Activated CD4-positive, alpha-beta memory T cell treated with anti-CD3 and anti-CD28 coated beads, Interleukin-2, amount 10 ng/mL, durations not matched to agents 7 days and 5 days (primary cell): ENCODE measurements at regions not wholly inside any gene's neighbourhood (a gene's known extent, or its start where the extent isn't known, plus 50 kb on each side); places are given as distances from the start of the nearest gene placed in this dataset.
"Not testable (repeated sequence)": the region's sequence is repeated elsewhere in the genome, so short reads cannot be mapped to it uniquely, and the experiment has no call there.

ENCODE experiments used
- CTCF ChIA-PET: fragments of 350-600 bp; sonication (Branson Sonifier 250); formaldehyde crosslinking; loops from one replicate; lab custom pipeline; 2021; ENCODE audit warnings: antibody characterized with exemption, inconsistent platforms; lab: Charles Lee
- POLR2A ChIA-PET: fragments of 350-600 bp; sonication (Branson Sonifier 250); formaldehyde crosslinking; loops from one replicate; lab custom pipeline; 2021; ENCODE audit warnings: antibody characterized with exemption; lab: Charles Lee
- DNase-seq: peaks from one replicate; pipeline ENCODE4 v3.0.0-alpha.2; 2020
- H3K27ac Mint-ChIP-seq: one replicate; pipeline ENCODE4 v1.8.0; 2021; ENCODE audit warnings: mild to moderate bottlenecking, mixed read lengths
- H3K27me3 Mint-ChIP-seq: one replicate; pipeline ENCODE4 v1.8.0; 2021; ENCODE audit warnings: mixed read lengths
- H3K36me3 Mint-ChIP-seq: one replicate; pipeline ENCODE4 v1.8.0; 2021; ENCODE audit warnings: low read depth, mixed read lengths
- H3K4me1 Mint-ChIP-seq: one replicate; pipeline ENCODE4 v1.8.0; 2021; ENCODE audit warnings: mixed read lengths
- H3K4me3 Mint-ChIP-seq: one replicate; pipeline ENCODE4 v1.8.0; 2021; ENCODE audit warnings: mild to moderate bottlenecking, mixed read lengths
- H3K9me3 Mint-ChIP-seq: one replicate; pipeline ENCODE4 v1.8.0; 2021; ENCODE audit warnings: mixed read lengths

- Mint-ChIP-seq H3K27me3 (no peaks in the 10 kb centered on the region), H3K4me1 (no peaks in the 10 kb centered on the region), H3K9me3 (no peaks in the 10 kb centered on the region), H3K4me3 (no peak overlapping the region), H3K36me3 (no peaks in the 10 kb centered on the region), H3K27ac (no peak overlapping the region)
- CTCF ChIA-PET = no interaction called here
- no peak for DNase-seq
- POLR2A ChIA-PET = no interaction called here
These were observed 711.5 kb downstream of the CETN3 start for GRCh38 chr5:89698028-89698427.

GRCh38 chr5:89697581-89697980 is 712.0 kb downstream of the CETN3 start:
- Mint-ChIP-seq H3K9me3 (no peaks in the 10 kb centered on the region), H3K36me3 (no peaks in the 10 kb centered on the region), H3K4me1 (no peaks in the 10 kb centered on the region), H3K4me3 (no peak overlapping the region), H3K27ac (no peak overlapping the region), H3K27me3 (no peaks in the 10 kb centered on the region)
- ChIA-PET CTCF (no interaction called here), POLR2A (no interaction called here)
- no peak for DNase-seq

- DNase-seq = no peak
- H3K36me3 Mint-ChIP-seq = no peaks in the 10 kb centered on the region
- ChIA-PET CTCF (no interaction called here), POLR2A (no interaction called here)
- no peak overlapping the region for H3K27ac Mint-ChIP-seq
- no peak overlapping the region for H3K4me3 Mint-ChIP-seq
- H3K27me3 Mint-ChIP-seq = no peaks in the 10 kb centered on the region
- no peaks in the 10 kb centered on the region for H3K9me3 Mint-ChIP-seq
- H3K4me1 Mint-ChIP-seq = no peaks in the 10 kb centered on the region
These were observed 714.2 kb downstream of the CETN3 start for GRCh38 chr5:89695371-89695770.

GRCh38 chr5:89694026-89694550 is 715.5 kb downstream of the CETN3 start:
- no peak for DNase-seq
- no peaks in the 10 kb centered on the region for H3K27me3 Mint-ChIP-seq
- H3K27ac Mint-ChIP-seq = no peak overlapping the region
- no peaks in the 10 kb centered on the region for H3K4me1 Mint-ChIP-seq
- no peaks in the 10 kb centered on the region for H3K9me3 Mint-ChIP-seq
- ChIA-PET CTCF (no interaction called here), POLR2A (no interaction called here)
- no peaks in the 10 kb centered on the region for H3K36me3 Mint-ChIP-seq
- no peak overlapping the region for H3K4me3 Mint-ChIP-seq

- Mint-ChIP-seq H3K9me3 (no peaks in the 10 kb centered on the region), H3K4me3 (no peak overlapping the region), H3K27ac (no peak overlapping the region), H3K27me3 (no peaks in the 10 kb centered on the region), H3K4me1 (no peaks in the 10 kb centered on the region), H3K36me3 (no peaks in the 10 kb centered on the region)
- CTCF ChIA-PET = no interaction called here
- DNase-seq = no peak
- POLR2A ChIA-PET = no interaction called here
These were observed 719.2 kb downstream of the CETN3 start for GRCh38 chr5:89690331-89690730.

- no peak for DNase-seq
- POLR2A ChIA-PET = no interaction called here
- H3K9me3 Mint-ChIP-seq = peaks cover 2% of the 10 kb centered on the region
- no peaks in the 10 kb centered on the region for H3K4me1 Mint-ChIP-seq
- no peaks in the 10 kb centered on the region for H3K36me3 Mint-ChIP-seq
- H3K27me3 Mint-ChIP-seq = no peaks in the 10 kb centered on the region
- no peak overlapping the region for H3K27ac Mint-ChIP-seq
- CTCF ChIA-PET = no interaction called here
- H3K4me3 Mint-ChIP-seq = no peak overlapping the region
These were observed 723.3 kb downstream of the CETN3 start for GRCh38 chr5:89686081-89686765.

- DNase-seq = no peak
- peaks cover 10% of the 10 kb centered on the region for H3K9me3 Mint-ChIP-seq
- H3K4me3 Mint-ChIP-seq = no peak overlapping the region
- ChIA-PET POLR2A (no interaction called here), CTCF (no interaction called here)
- H3K36me3 Mint-ChIP-seq = no peaks in the 10 kb centered on the region
- no peaks in the 10 kb centered on the region for H3K4me1 Mint-ChIP-seq
- H3K27ac Mint-ChIP-seq = no peak overlapping the region
- H3K27me3 Mint-ChIP-seq = no peaks in the 10 kb centered on the region
These were observed 732.9 kb downstream of the CETN3 start for GRCh38 chr5:89676634-89677033.

GRCh38 chr5:89673019-89673418 is 736.5 kb downstream of the CETN3 start:
- ChIA-PET POLR2A (no interaction called here), CTCF (no interaction called here)
- H3K4me1 Mint-ChIP-seq = no peaks in the 10 kb centered on the region
- DNase-seq = no peak
- no peak overlapping the region for H3K4me3 Mint-ChIP-seq
- peaks cover 2% of the 10 kb centered on the region for H3K9me3 Mint-ChIP-seq
- H3K27ac Mint-ChIP-seq = no peak overlapping the region
- H3K36me3 Mint-ChIP-seq = no peaks in the 10 kb centered on the region
- H3K27me3 Mint-ChIP-seq = no peaks in the 10 kb centered on the region

- CTCF ChIA-PET = no interaction called here
- no peak overlapping the region for H3K27ac Mint-ChIP-seq
- H3K36me3 Mint-ChIP-seq = no peaks in the 10 kb centered on the region
- DNase-seq = no peak
- H3K4me3 Mint-ChIP-seq = no peak overlapping the region
- POLR2A ChIA-PET = no interaction called here
- H3K9me3 Mint-ChIP-seq = no peaks in the 10 kb centered on the region
- no peaks in the 10 kb centered on the region for H3K4me1 Mint-ChIP-seq
- no peaks in the 10 kb centered on the region for H3K27me3 Mint-ChIP-seq
These were observed 740.7 kb downstream of the CETN3 start for GRCh38 chr5:89668821-89669220.

- no peak for DNase-seq
- Mint-ChIP-seq H3K27me3 (no peaks in the 10 kb centered on the region), H3K36me3 (no peaks in the 10 kb centered on the region), H3K9me3 (peaks cover 8% of the 10 kb centered on the region), H3K4me3 (no peak overlapping the region), H3K4me1 (no peaks in the 10 kb centered on the region), H3K27ac (no peak overlapping the region)
- CTCF ChIA-PET = no interaction called here
- POLR2A ChIA-PET = no interaction called here
These were observed 747.1 kb downstream of the CETN3 start for GRCh38 chr5:89662499-89662898.

- Mint-ChIP-seq H3K36me3 (no peaks in the 10 kb centered on the region), H3K27me3 (no peaks in the 10 kb centered on the region), H3K9me3 (peaks cover 7% of the 10 kb centered on the region), H3K27ac (no peak overlapping the region), H3K4me3 (no peak overlapping the region), H3K4me1 (no peaks in the 10 kb centered on the region)
- ChIA-PET POLR2A (no interaction called here), CTCF (no interaction called here)
- DNase-seq = no peak
These were observed 755.9 kb upstream of the MEF2C start for GRCh38 chr5:89638871-89639270.

- H3K36me3 Mint-ChIP-seq, H3K27me3 Mint-ChIP-seq, H3K4me3 Mint-ChIP-seq, DNase-seq, H3K4me1 Mint-ChIP-seq, H3K27ac Mint-ChIP-seq, CTCF ChIA-PET, POLR2A ChIA-PET: not testable (repeated sequence)
- H3K9me3 Mint-ChIP-seq = peaks cover 21% of the 10 kb centered on the region
These were observed 751.2 kb upstream of the MEF2C start for GRCh38 chr5:89634176-89634575.

- H3K27me3 Mint-ChIP-seq, DNase-seq, H3K36me3 Mint-ChIP-seq, H3K4me3 Mint-ChIP-seq, CTCF ChIA-PET, H3K27ac Mint-ChIP-seq, H3K4me1 Mint-ChIP-seq, POLR2A ChIA-PET: not testable (repeated sequence)
- peaks cover 25% of the 10 kb centered on the region for H3K9me3 Mint-ChIP-seq
These were observed 747.1 kb upstream of the MEF2C start for GRCh38 chr5:89630064-89630463.

GRCh38 chr5:89628876-89629635 is 746.1 kb upstream of the MEF2C start:
- Mint-ChIP-seq H3K4me1 (no peaks in the 10 kb centered on the region), H3K4me3 (no peak overlapping the region), H3K27ac (no peak overlapping the region), H3K9me3 (peaks cover 22% of the 10 kb centered on the region), H3K36me3 (no peaks in the 10 kb centered on the region), H3K27me3 (no peaks in the 10 kb centered on the region)
- ChIA-PET CTCF (no interaction called here), POLR2A (no interaction called here)
- DNase-seq = no peak
